IPS DF 6.9 (cell line): ENCODE measurements at regions not wholly inside any gene's neighbourhood (a gene's known extent, or its start where the extent isn't known, plus 50 kb on each side); places are given as distances from the start of the nearest gene placed in this dataset.

ENCODE experiments used
- DNase-seq: peaks from one replicate; pipeline ENCODE4 v3.0.0-alpha.2; 2013; ENCODE audit warnings: low read depth, low spot score
- H3K27ac ChIP-seq: one replicate; pipeline ENCODE4 v1.5.1; 2013; ENCODE audit warnings: low read length, control low read depth
- H3K27me3 ChIP-seq: 2 replicates; pipeline ENCODE4 v1.6.1; 2013; ENCODE audit warnings: mild to moderate bottlenecking, low read length; ENCODE audit not compliant: control insufficient read depth, insufficient read depth
- H3K36me3 ChIP-seq: 2 replicates; pipeline ENCODE4 v1.6.1; 2013; ENCODE audit warnings: low read length; ENCODE audit not compliant: control insufficient read depth, insufficient read depth
- H3K4me1 ChIP-seq: 2 replicates; pipeline ENCODE4 v1.6.1; 2013; ENCODE audit warnings: low read length; ENCODE audit not compliant: control insufficient read depth, insufficient read depth
- H3K4me3 ChIP-seq: 2 replicates; pipeline ENCODE4 v1.5.1; 2013; ENCODE audit warnings: mild to moderate bottlenecking, low read length
- H3K9me3 ChIP-seq: 2 replicates; pipeline ENCODE4 v1.6.1; 2013; ENCODE audit warnings: low read length, inconsistent platforms; ENCODE audit not compliant: control insufficient read depth, insufficient read depth
- WGBS: extraction: QIAGEN DNeasy Blood & Tissue Kit; methylation state at CpG from one replicate; pipeline ENCODE4 v1.1.7; 2013; ENCODE audit warnings: mixed read lengths, missing lambda C conversion rate; ENCODE audit not compliant: insufficient read length, insufficient coverage; 5-methylcytosine and 5-hydroxymethylcytosine counted together

- Histone ChIP-seq H3K4me1 (0 out of 2 replicates have a peak, but pooled peaks cover 1% of the 10 kb centered on the region), H3K27me3 (no peaks in the 10 kb centered on the region), H3K27ac (no peak overlapping the region), H3K9me3 (no peaks in the 10 kb centered on the region), H3K4me3 (no peak overlapping the region), H3K36me3 (no peaks in the 10 kb centered on the region)
- WGBS, result no CpG with 5 or more reads among the region's 4 CpGs
- no peak for DNase-seq
Observed at GRCh38 chr2:175454953-175455389, 273.5 kb upstream of the ATP5MC3 start.

GRCh38 chr2:175450029-175450760, 268.7 kb upstream of the ATP5MC3 start:
- Histone ChIP-seq H3K27me3 (no peaks in the 10 kb centered on the region), H3K4me1 (0 out of 2 replicates have a peak, but pooled peaks cover 1% of the 10 kb centered on the region), H3K27ac (no peak overlapping the region), H3K9me3 (no peaks in the 10 kb centered on the region), H3K36me3 (no peaks in the 10 kb centered on the region), H3K4me3 (no peak overlapping the region)
- no peak for DNase-seq
- no CpG with 5 or more reads among the region's 2 CpGs for WGBS

GRCh38 chr2:175449616-175450015, 268.1 kb upstream of the ATP5MC3 start:
- Histone ChIP-seq H3K27ac (no peak overlapping the region), H3K4me3 (no peak overlapping the region), H3K36me3 (no peaks in the 10 kb centered on the region), H3K4me1 (no peaks in the 10 kb centered on the region), H3K9me3 (no peaks in the 10 kb centered on the region), H3K27me3 (no peaks in the 10 kb centered on the region)
- no peak for DNase-seq

- DNase-seq, result no peak
- Histone ChIP-seq H3K9me3 (no peaks in the 10 kb centered on the region), H3K36me3 (no peaks in the 10 kb centered on the region)
Observed at GRCh38 chr2:175446201-175446600, 264.7 kb upstream of the ATP5MC3 start.

GRCh38 chr2:175445281-175445680, 263.8 kb upstream of the ATP5MC3 start:
- no peak overlapping the region for H3K4me3 ChIP-seq
- no peaks in the 10 kb centered on the region for H3K4me1 ChIP-seq
- no peak overlapping the region for H3K27ac ChIP-seq
- no CpG with 5 or more reads among the region's 3 CpGs for WGBS
- no peak for DNase-seq
- H3K36me3 ChIP-seq, result no peaks in the 10 kb centered on the region
- no peaks in the 10 kb centered on the region for H3K9me3 ChIP-seq
- no peaks in the 10 kb centered on the region for H3K27me3 ChIP-seq

More at GRCh38 chr2:175446201-175446600, 264.7 kb upstream of the ATP5MC3 start:
- WGBS, result no CpG with 5 or more reads among the region's 4 CpGs
- H3K4me3 ChIP-seq, result no peak overlapping the region
- no peaks in the 10 kb centered on the region for H3K4me1 ChIP-seq
- H3K27ac ChIP-seq, result no peak overlapping the region
- H3K27me3 ChIP-seq, result no peaks in the 10 kb centered on the region

- Histone ChIP-seq H3K4me3 (no peak overlapping the region), H3K4me1 (no peaks in the 10 kb centered on the region), H3K27ac (no peak overlapping the region), H3K9me3 (no peaks in the 10 kb centered on the region), H3K27me3 (no peaks in the 10 kb centered on the region), H3K36me3 (no peaks in the 10 kb centered on the region)
- no peak for DNase-seq
- WGBS, result no CpG with 5 or more reads among the region's 6 CpGs
Observed at GRCh38 chr2:175442441-175442840, 260.9 kb upstream of the ATP5MC3 start.

GRCh38 chr2:175441181-175441761, 259.8 kb upstream of the ATP5MC3 start:
- WGBS, result no CpG with 5 or more reads among the region's 5 CpGs

GRCh38 chr2:175439416-175439815, 257.9 kb upstream of the ATP5MC3 start:
- DNase-seq, result no peak
- H3K9me3 ChIP-seq, result no peaks in the 10 kb centered on the region
- H3K4me3 ChIP-seq, result no peak overlapping the region
- H3K27me3 ChIP-seq, result no peaks in the 10 kb centered on the region
- H3K36me3 ChIP-seq, result no peaks in the 10 kb centered on the region
- no peak overlapping the region for H3K27ac ChIP-seq
- WGBS, result no CpG with 5 or more reads among the region's 1 CpG
- H3K4me1 ChIP-seq, result no peaks in the 10 kb centered on the region

More at GRCh38 chr2:175441181-175441761, 259.8 kb upstream of the ATP5MC3 start:
- no peak overlapping the region for H3K4me3 ChIP-seq
- H3K36me3 ChIP-seq, result no peaks in the 10 kb centered on the region
- DNase-seq, result no peak
- no peaks in the 10 kb centered on the region for H3K9me3 ChIP-seq
- H3K27ac ChIP-seq, result no peak overlapping the region
- H3K4me1 ChIP-seq, result no peaks in the 10 kb centered on the region
- no peaks in the 10 kb centered on the region for H3K27me3 ChIP-seq

- H3K9me3 ChIP-seq, result no peaks in the 10 kb centered on the region
- H3K4me1 ChIP-seq, result no peaks in the 10 kb centered on the region
- DNase-seq, result no peak
- no peak overlapping the region for H3K4me3 ChIP-seq
- H3K27ac ChIP-seq, result no peak overlapping the region
- no peaks in the 10 kb centered on the region for H3K36me3 ChIP-seq
- H3K27me3 ChIP-seq, result no peaks in the 10 kb centered on the region
Observed at GRCh38 chr2:175437167-175437566, 255.7 kb upstream of the ATP5MC3 start.

GRCh38 chr2:175436076-175436475, 254.6 kb upstream of the ATP5MC3 start:
- no peaks in the 10 kb centered on the region for H3K36me3 ChIP-seq

GRCh38 chr2:175435012-175435411, 253.5 kb upstream of the ATP5MC3 start:
- Histone ChIP-seq H3K9me3 (no peaks in the 10 kb centered on the region), H3K27me3 (no peaks in the 10 kb centered on the region), H3K4me1 (no peaks in the 10 kb centered on the region), H3K4me3 (no peak overlapping the region), H3K36me3 (no peaks in the 10 kb centered on the region), H3K27ac (no peak overlapping the region)
- no peak for DNase-seq
- WGBS, result no CpG with 5 or more reads among the region's 1 CpG

More at GRCh38 chr2:175436076-175436475, 254.6 kb upstream of the ATP5MC3 start:
- WGBS, result no CpG with 5 or more reads among the region's 2 CpGs
- Histone ChIP-seq H3K9me3 (no peaks in the 10 kb centered on the region), H3K4me1 (no peaks in the 10 kb centered on the region), H3K4me3 (no peak overlapping the region), H3K27ac (no peak overlapping the region), H3K27me3 (no peaks in the 10 kb centered on the region)
- no peak for DNase-seq
